ENCODE measurements at regions not wholly inside any gene's neighbourhood (a gene's known extent, or its start where the extent isn't known, plus 50 kb on each side); places are given as distances from the start of the nearest gene placed in this dataset.

- DNase-seq: no peak
- no peaks in the 10 kb centered on the region for H3K4me1 ChIP-seq (ENCODE audit: insufficient read depth)
- H3K27me3 ChIP-seq: no peaks in the 10 kb centered on the region
- H3K27ac ChIP-seq: no peak overlapping the region
- TF ChIP-seq, protein P1, sequence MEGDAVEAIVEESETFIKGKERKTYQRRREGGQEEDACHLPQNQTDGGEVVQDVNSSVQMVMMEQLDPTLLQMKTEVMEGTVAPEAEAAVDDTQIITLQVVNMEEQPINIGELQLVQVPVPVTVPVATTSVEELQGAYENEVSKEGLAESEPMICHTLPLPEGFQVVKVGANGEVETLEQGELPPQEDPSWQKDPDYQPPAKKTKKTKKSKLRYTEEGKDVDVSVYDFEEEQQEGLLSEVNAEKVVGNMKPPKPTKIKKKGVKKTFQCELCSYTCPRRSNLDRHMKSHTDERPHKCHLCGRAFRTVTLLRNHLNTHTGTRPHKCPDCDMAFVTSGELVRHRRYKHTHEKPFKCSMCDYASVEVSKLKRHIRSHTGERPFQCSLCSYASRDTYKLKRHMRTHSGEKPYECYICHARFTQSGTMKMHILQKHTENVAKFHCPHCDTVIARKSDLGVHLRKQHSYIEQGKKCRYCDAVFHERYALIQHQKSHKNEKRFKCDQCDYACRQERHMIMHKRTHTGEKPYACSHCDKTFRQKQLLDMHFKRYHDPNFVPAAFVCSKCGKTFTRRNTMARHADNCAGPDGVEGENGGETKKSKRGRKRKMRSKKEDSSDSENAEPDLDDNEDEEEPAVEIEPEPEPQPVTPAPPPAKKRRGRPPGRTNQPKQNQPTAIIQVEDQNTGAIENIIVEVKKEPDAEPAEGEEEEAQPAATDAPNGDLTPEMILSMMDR (IDR thresholded peaks at IDR 0.05): no peak
- no peak for TF ChIP-seq POLR2A (IDR thresholded peaks at IDR 0.05)
- TF ChIP-seq EP300 (IDR thresholded peaks at IDR 0.05): no peak
- H3K4me3 ChIP-seq: no peak overlapping the region
- H3K9me3 ChIP-seq: no peaks in the 10 kb centered on the region
- no peaks in the 10 kb centered on the region for H3K36me3 ChIP-seq
- 44 to 52% (median 50%) methylated on average over 4 of the region's 4 CpGs for WGBS, 3 donors
- intact Hi-C loops (cut with DNase I): loop anchor here in 1 of 4 donors (5.0 kb wide), 1 partner anchor 1824 kb away; no protein-coding TSS in a partner anchor
These were observed 214.7 kb downstream of the FBXO15 start for GRCh38 chr18:73932976-73933375.

GRCh38 chr18:73927496-73927895 is 220.1 kb downstream of the FBXO15 start:
- Histone ChIP-seq H3K9me3 (no peaks in the 10 kb centered on the region), H3K27ac (no peak overlapping the region), H3K27me3 (no peaks in the 10 kb centered on the region), H3K4me1 (ENCODE audit: insufficient read depth) (no peaks in the 10 kb centered on the region), H3K4me3 (no peak overlapping the region), H3K36me3 (no peaks in the 10 kb centered on the region)
- WGBS, 3 donors: 84 to 89% (median 86%) methylated on average over 2 of the region's 2 CpGs
- TF ChIP-seq, protein P1 (IDR thresholded peaks at IDR 0.05): no peak
- no peak for TF ChIP-seq EP300 (IDR thresholded peaks at IDR 0.05)
- no peak for TF ChIP-seq POLR2A (IDR thresholded peaks at IDR 0.05)
- intact Hi-C loops (cut with DNase I): no loop called here
- DNase-seq: no peak

- Histone ChIP-seq H3K36me3 (no peaks in the 10 kb centered on the region), H3K27ac (no peak overlapping the region), H3K27me3 (no peaks in the 10 kb centered on the region), H3K9me3 (no peaks in the 10 kb centered on the region), H3K4me3 (no peak overlapping the region), H3K4me1 (ENCODE audit: insufficient read depth) (no peaks in the 10 kb centered on the region)
- DNase-seq: no peak
- WGBS, 3 donors: 54 to 69% (median 58%) methylated on average over 3 of the region's 3 CpGs
- intact Hi-C loops (cut with DNase I): no loop called here
- TF ChIP-seq EP300 (IDR thresholded peaks at IDR 0.05) (no peak), POLR2A (IDR thresholded peaks at IDR 0.05) (no peak)
- TF ChIP-seq, protein P1 (IDR thresholded peaks at IDR 0.05): no peak
These were observed 222.8 kb downstream of the FBXO15 start for GRCh38 chr18:73924836-73925235.

DNA sequence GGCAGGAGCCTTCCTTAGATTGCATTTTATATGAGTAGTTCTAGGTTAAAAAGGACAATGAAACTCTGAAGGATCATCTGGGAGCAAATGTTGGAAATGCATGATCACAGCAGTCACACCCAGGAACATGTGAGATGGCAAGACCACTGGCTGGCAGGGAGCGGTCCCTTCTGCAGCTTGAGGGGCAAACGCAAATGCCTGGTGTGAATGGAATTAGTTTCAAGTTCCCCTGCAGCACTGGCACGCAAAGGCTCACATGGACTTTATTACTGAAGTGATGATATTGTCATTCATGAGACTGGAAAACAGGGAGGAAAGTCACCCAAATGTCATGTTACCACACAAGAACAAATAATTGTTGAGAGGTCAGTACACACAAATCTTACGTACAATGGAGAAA is 223.3 kb downstream of the FBXO15 start:
- no peaks in the 10 kb centered on the region for H3K9me3 ChIP-seq

More for the DNA sequence above, 223.3 kb downstream of the FBXO15 start:
- Histone ChIP-seq H3K36me3 (no peaks in the 10 kb centered on the region), H3K27me3 (no peaks in the 10 kb centered on the region), H3K4me3 (no peak overlapping the region), H3K4me1 (ENCODE audit: insufficient read depth) (no peaks in the 10 kb centered on the region), H3K27ac (no peak overlapping the region)
- WGBS, 3 donors: 87 to 91% (median 91%) methylated on average over 4 of the region's 4 CpGs
- TF ChIP-seq, protein P1 (IDR thresholded peaks at IDR 0.05): no peak
- no peak for TF ChIP-seq EP300 (IDR thresholded peaks at IDR 0.05)
- TF ChIP-seq POLR2A (IDR thresholded peaks at IDR 0.05): no peak
- no peak for DNase-seq
- intact Hi-C loops (cut with DNase I): no loop called here
